ENCODE measurements at regions not wholly inside any gene's neighbourhood (a gene's known extent, or its start where the extent isn't known, plus 50 kb on each side); places are given as distances from the start of the nearest gene placed in this dataset.

- H3K4me3 ChIP-seq (ENCODE audit: low read depth, low read length), result no peak overlapping the region
- TF ChIP-seq CTCF (IDR thresholded peaks at IDR 0.05; ENCODE audit: borderline replicate concordance, insufficient read depth, low read depth, low read length), result no peak
Measured at GRCh38 chr11:25939691-25940090, 392.2 kb upstream of the ANO3 start.

- no peak overlapping the region for H3K4me3 ChIP-seq (ENCODE audit: low read depth, low read length)
Measured at GRCh38 chr11:25941353-25941752, 390.6 kb upstream of the ANO3 start.

GRCh38 chr11:25943031-25943430, 388.9 kb upstream of the ANO3 start:
- no peak overlapping the region for H3K4me3 ChIP-seq (ENCODE audit: low read depth, low read length)
- TF ChIP-seq CTCF (IDR thresholded peaks at IDR 0.05; ENCODE audit: borderline replicate concordance, insufficient read depth, low read depth, low read length), result no peak

More at GRCh38 chr11:25941353-25941752, 390.6 kb upstream of the ANO3 start:
- no peak for TF ChIP-seq CTCF (IDR thresholded peaks at IDR 0.05; ENCODE audit: borderline replicate concordance, insufficient read depth, low read depth, low read length)

- no peak for TF ChIP-seq CTCF (IDR thresholded peaks at IDR 0.05; ENCODE audit: borderline replicate concordance, insufficient read depth, low read depth, low read length)
- no peak overlapping the region for H3K4me3 ChIP-seq (ENCODE audit: low read depth, low read length)
Measured at GRCh38 chr11:25943777-25944661, 387.9 kb upstream of the ANO3 start.

- no peak for TF ChIP-seq CTCF (IDR thresholded peaks at IDR 0.05; ENCODE audit: borderline replicate concordance, insufficient read depth, low read depth, low read length)
- no peak overlapping the region for H3K4me3 ChIP-seq (ENCODE audit: low read depth, low read length)
Measured at GRCh38 chr11:25949918-25950317, 382.0 kb upstream of the ANO3 start.

GRCh38 chr11:25953006-25953405, 378.9 kb upstream of the ANO3 start:
- no peak overlapping the region for H3K4me3 ChIP-seq (ENCODE audit: low read depth, low read length)
- no peak for TF ChIP-seq CTCF (IDR thresholded peaks at IDR 0.05; ENCODE audit: borderline replicate concordance, insufficient read depth, low read depth, low read length)

- TF ChIP-seq CTCF (IDR thresholded peaks at IDR 0.05; ENCODE audit: borderline replicate concordance, insufficient read depth, low read depth, low read length), result no peak
Measured at GRCh38 chr11:25958045-25958444, 373.9 kb upstream of the ANO3 start.

More at GRCh38 chr11:25958045-25958444, 373.9 kb upstream of the ANO3 start:
- no peak overlapping the region for H3K4me3 ChIP-seq (ENCODE audit: low read depth, low read length)
